ENCODE measurements at regions not wholly inside any gene's neighbourhood (a gene's known extent, or its start where the extent isn't known, plus 50 kb on each side); places are given as distances from the start of the nearest gene placed in this dataset.

DNA sequence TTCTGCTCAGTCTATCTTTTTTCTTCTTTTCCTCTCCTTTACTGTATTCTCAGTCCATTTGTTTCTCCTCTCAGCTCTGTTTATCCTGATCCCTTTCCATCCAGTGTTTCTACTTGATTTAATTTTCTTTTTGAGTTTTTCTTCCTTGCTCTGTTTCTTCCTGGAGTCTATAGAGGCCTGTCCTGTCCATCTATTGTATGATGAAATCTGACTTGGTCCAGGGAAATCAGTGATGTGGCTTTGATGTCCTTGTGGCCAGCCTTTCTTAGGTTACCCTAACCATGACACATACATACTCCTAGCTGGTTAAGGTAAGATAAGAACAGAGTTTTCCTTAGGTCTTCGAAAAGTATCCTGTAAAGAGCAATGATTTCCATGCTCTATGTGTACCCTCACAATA is 89.3 kb upstream of the LNX1 start (continued):
- TF ChIP-seq ZNF585B (tag by site-specific recombination; IDR thresholded peaks at IDR 0.05): no peak

- TF ChIP-seq ZNF24 (tag by site-specific recombination; IDR thresholded peaks at IDR 0.05) (no peak), TRIM28 (IDR thresholded peaks at IDR 0.05; ENCODE audit: borderline replicate concordance, low read length) (no peak), ZNF138 (tag by site-specific recombination; IDR thresholded peaks at IDR 0.05; ENCODE audit: borderline replicate concordance) (no peak), HOXD13 (CRISPR knock-in tag; IDR thresholded peaks at IDR 0.05; ENCODE audit: borderline replicate concordance) (no peak), IKZF3 (tag by site-specific recombination; IDR thresholded peaks at IDR 0.05) (no peak), ZNF530 (tag by site-specific recombination; IDR thresholded peaks at IDR 0.05; ENCODE audit: low read depth) (no peak), ZNF140 (tag by site-specific recombination; IDR thresholded peaks at IDR 0.05) (no peak), ZNF155 (tag by site-specific recombination; IDR thresholded peaks at IDR 0.05) (no peak), TCF7L2 (IDR thresholded peaks at IDR 0.05; ENCODE audit: borderline replicate concordance, low read depth, low read length) (no peak), ZNF174 (tag by site-specific recombination; IDR thresholded peaks at IDR 0.05) (no peak), ZNF558 (tag by site-specific recombination; IDR thresholded peaks at IDR 0.05) (no peak), ZFP37 (tag by site-specific recombination; IDR thresholded peaks at IDR 0.05) (no peak), ELK4 (IDR thresholded peaks at IDR 0.05; ENCODE audit: borderline replicate concordance, low read depth, low read length) (no peak), ZNF658 (tag by site-specific recombination; IDR thresholded peaks at IDR 0.05) (no peak)
- TF ChIP-seq, protein P1, sequence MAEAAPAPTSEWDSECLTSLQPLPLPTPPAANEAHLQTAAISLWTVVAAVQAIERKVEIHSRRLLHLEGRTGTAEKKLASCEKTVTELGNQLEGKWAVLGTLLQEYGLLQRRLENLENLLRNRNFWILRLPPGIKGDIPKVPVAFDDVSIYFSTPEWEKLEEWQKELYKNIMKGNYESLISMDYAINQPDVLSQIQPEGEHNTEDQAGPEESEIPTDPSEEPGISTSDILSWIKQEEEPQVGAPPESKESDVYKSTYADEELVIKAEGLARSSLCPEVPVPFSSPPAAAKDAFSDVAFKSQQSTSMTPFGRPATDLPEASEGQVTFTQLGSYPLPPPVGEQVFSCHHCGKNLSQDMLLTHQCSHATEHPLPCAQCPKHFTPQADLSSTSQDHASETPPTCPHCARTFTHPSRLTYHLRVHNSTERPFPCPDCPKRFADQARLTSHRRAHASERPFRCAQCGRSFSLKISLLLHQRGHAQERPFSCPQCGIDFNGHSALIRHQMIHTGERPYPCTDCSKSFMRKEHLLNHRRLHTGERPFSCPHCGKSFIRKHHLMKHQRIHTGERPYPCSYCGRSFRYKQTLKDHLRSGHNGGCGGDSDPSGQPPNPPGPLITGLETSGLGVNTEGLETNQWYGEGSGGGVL (tag by site-specific recombination; IDR thresholded peaks at IDR 0.05): no peak
- POLR2A ChIA-PET: no interaction called here
- CTCF ChIA-PET: no interaction called here
These were observed 88.9 kb upstream of the LNX1 start for GRCh38 chr4:53680168-53680567.

GRCh38 chr4:53676402-53676871 is 85.2 kb upstream of the LNX1 start:
- H3K27ac ChIP-seq (ENCODE audit: extremely low read depth, low read depth, low read length): no peak overlapping the region
- no peaks in the 10 kb centered on the region for H3K9me3 ChIP-seq (ENCODE audit: control insufficient read depth, insufficient read depth, low read depth, low read length)
- ChIA-PET POLR2A (no interaction called here), CTCF (no interaction called here)
- H3K4me1 ChIP-seq (ENCODE audit: control insufficient read depth, insufficient read depth, low read length): no peaks in the 10 kb centered on the region
- no peaks in the 10 kb centered on the region for H3K36me3 ChIP-seq (ENCODE audit: control insufficient read depth in 2 of 2, insufficient read depth in 1 of 2, low read length in 2 of 2)
- H3K4me3 ChIP-seq (ENCODE audit: low read depth, low read length): no peak overlapping the region
- TF ChIP-seq ZNF610 (tag by site-specific recombination; IDR thresholded peaks at IDR 0.05; ENCODE audit: borderline replicate concordance): no peak
- TF ChIP-seq ZNF777 (tag by site-specific recombination; IDR thresholded peaks at IDR 0.05; ENCODE audit: borderline replicate concordance): no peak
- no peak for TF ChIP-seq SP7 (tag by site-specific recombination; IDR thresholded peaks at IDR 0.05)
- no peak for TF ChIP-seq PRDM2 (tag by site-specific recombination; IDR thresholded peaks at IDR 0.05; ENCODE audit: borderline replicate concordance)
- no peak for TF ChIP-seq ZBTB48 (tag by site-specific recombination; IDR thresholded peaks at IDR 0.05)
- TF ChIP-seq ZNF280D (tag by site-specific recombination; IDR thresholded peaks at IDR 0.05): no peak
- TF ChIP-seq ZFHX2 (tag by site-specific recombination; conservative IDR thresholded peaks at IDR 0.05): no peak

More at GRCh38 chr4:53680168-53680567, 88.9 kb upstream of the LNX1 start:
- H3K4me1 ChIP-seq (ENCODE audit: control insufficient read depth, insufficient read depth, low read length): no peaks in the 10 kb centered on the region
- H3K27ac ChIP-seq (ENCODE audit: extremely low read depth, low read depth, low read length): no peak overlapping the region
- no peaks in the 10 kb centered on the region for H3K9me3 ChIP-seq (ENCODE audit: control insufficient read depth, insufficient read depth, low read depth, low read length)
- H3K36me3 ChIP-seq (ENCODE audit: control insufficient read depth in 2 of 2, insufficient read depth in 1 of 2, low read length in 2 of 2): no peaks in the 10 kb centered on the region
- no peak overlapping the region for H3K4me3 ChIP-seq (ENCODE audit: low read depth, low read length)
